Activated T-helper 1 cell treated with anti-CD3 and anti-CD28 coated beads, Interleukin-12 subunit alpha, Interleukin-12 subunit beta, Interleukin-2, Interleukin-4 antibody, amounts not matched to agents 30 ng/mL and 10 ng/mL and 1 ng/mL, durations not matched to agents 14 hours and 24 hours and 36 hours (primary cell): ENCODE measurements at regions not wholly inside any gene's neighbourhood (a gene's known extent, or its start where the extent isn't known, plus 50 kb on each side); places are given as distances from the start of the nearest gene placed in this dataset.
A peak's percentile ranks its signal among the peaks of the same experiment; 100 is the strongest.

ENCODE experiments used
- DNase-seq: peaks from one replicate; pipeline ENCODE4 v3.0.0; 2021; ENCODE audit warnings: low spot score
- H3K27ac Mint-ChIP-seq: one replicate; pipeline ENCODE4 v1.8.0; 2021; ENCODE audit warnings: mild to moderate bottlenecking, mixed read lengths
- H3K27me3 Mint-ChIP-seq: one replicate; pipeline ENCODE4 v1.8.0; 2022; ENCODE audit warnings: mild to moderate bottlenecking, moderate library complexity, mixed read lengths; ENCODE audit not compliant: insufficient read depth
- H3K36me3 Mint-ChIP-seq: one replicate; pipeline ENCODE4 v1.8.0; 2021; ENCODE audit warnings: low read depth, mixed read lengths
- H3K4me1 Mint-ChIP-seq: one replicate; pipeline ENCODE4 v1.8.0; 2021; ENCODE audit warnings: low read depth, mixed read lengths
- H3K4me3 Mint-ChIP-seq: one replicate; pipeline ENCODE4 v1.8.0; 2021; ENCODE audit warnings: mild to moderate bottlenecking, moderate library complexity, mixed read lengths
- H3K9me3 Mint-ChIP-seq: one replicate; pipeline ENCODE4 v1.8.0; 2021; ENCODE audit warnings: mixed read lengths
- intact Hi-C: fragments of 100-400 bp; cut with micrococcal nuclease; formaldehyde crosslinking; loops from one replicate; pipeline ENCODE4 v1.15.1; 2024

GRCh38 chr4:67371615-67372014 lies 173.7 kb downstream of the CENPC start:
- Mint-ChIP-seq H3K4me1 (no peaks in the 10 kb centered on the region), H3K27ac (no peak overlapping the region), H3K4me3 (no peak overlapping the region), H3K9me3 (no peaks in the 10 kb centered on the region), H3K27me3 (peaks cover 3% of the 10 kb centered on the region), H3K36me3 (no peaks in the 10 kb centered on the region)
- intact Hi-C loops: no loop called here
- no peak for DNase-seq

- Mint-ChIP-seq H3K27me3 (no peaks in the 10 kb centered on the region), H3K9me3 (no peaks in the 10 kb centered on the region), H3K27ac (no peak overlapping the region), H3K4me1 (no peaks in the 10 kb centered on the region), H3K4me3 (no peak overlapping the region), H3K36me3 (no peaks in the 10 kb centered on the region)
- intact Hi-C loops: no loop called here
- no peak for DNase-seq
These were observed 178.9 kb downstream of the CENPC start for GRCh38 chr4:67366311-67366861.

GRCh38 chr4:67365661-67366245 lies 179.6 kb downstream of the CENPC start:
- DNase-seq: no peak
- H3K9me3 Mint-ChIP-seq: no peaks in the 10 kb centered on the region

GRCh38 chr4:67355806-67356205 lies 189.5 kb downstream of the CENPC start:
- H3K27me3 Mint-ChIP-seq: no peaks in the 10 kb centered on the region
- DNase-seq: no peak
- intact Hi-C loops: no loop called here
- no peaks in the 10 kb centered on the region for H3K4me1 Mint-ChIP-seq
- no peak overlapping the region for H3K27ac Mint-ChIP-seq
- no peak overlapping the region for H3K4me3 Mint-ChIP-seq
- H3K36me3 Mint-ChIP-seq: no peaks in the 10 kb centered on the region
- H3K9me3 Mint-ChIP-seq: no peaks in the 10 kb centered on the region

More at GRCh38 chr4:67365661-67366245, 179.6 kb downstream of the CENPC start:
- H3K4me1 Mint-ChIP-seq: no peaks in the 10 kb centered on the region
- H3K4me3 Mint-ChIP-seq: no peak overlapping the region
- H3K27ac Mint-ChIP-seq: no peak overlapping the region
- intact Hi-C loops: no loop called here
- no peaks in the 10 kb centered on the region for H3K36me3 Mint-ChIP-seq
- H3K27me3 Mint-ChIP-seq: no peaks in the 10 kb centered on the region

GRCh38 chr4:67346654-67347053 lies 198.6 kb downstream of the CENPC start:
- intact Hi-C loops: no loop called here
- Mint-ChIP-seq H3K36me3 (no peaks in the 10 kb centered on the region), H3K4me3 (no peak overlapping the region), H3K27ac (no peak overlapping the region), H3K27me3 (no peaks in the 10 kb centered on the region), H3K4me1 (no peaks in the 10 kb centered on the region), H3K9me3 (no peaks in the 10 kb centered on the region)
- no peak for DNase-seq

- no peak for DNase-seq
- intact Hi-C loops: no loop called here
- Mint-ChIP-seq H3K4me3 (no peak overlapping the region), H3K9me3 (no peaks in the 10 kb centered on the region), H3K36me3 (no peaks in the 10 kb centered on the region), H3K27me3 (no peaks in the 10 kb centered on the region), H3K27ac (no peak overlapping the region), H3K4me1 (no peaks in the 10 kb centered on the region)
These were observed 200.5 kb downstream of the CENPC start for GRCh38 chr4:67344594-67345380.

- H3K27me3 Mint-ChIP-seq: no peaks in the 10 kb centered on the region
- H3K9me3 Mint-ChIP-seq: no peaks in the 10 kb centered on the region
- no peak overlapping the region for H3K27ac Mint-ChIP-seq
- H3K4me3 Mint-ChIP-seq: no peak overlapping the region
- no peaks in the 10 kb centered on the region for H3K4me1 Mint-ChIP-seq
- DNase-seq: no peak
- no peaks in the 10 kb centered on the region for H3K36me3 Mint-ChIP-seq
- intact Hi-C loops: no loop called here
These were observed 202.1 kb downstream of the CENPC start for GRCh38 chr4:67343199-67343598.

GRCh38 chr4:67342291-67342690 lies 203.0 kb downstream of the CENPC start:
- DNase-seq: no peak
- no peaks in the 10 kb centered on the region for H3K4me1 Mint-ChIP-seq
- no peaks in the 10 kb centered on the region for H3K9me3 Mint-ChIP-seq
- intact Hi-C loops: no loop called here
- no peak overlapping the region for H3K27ac Mint-ChIP-seq
- H3K36me3 Mint-ChIP-seq: no peaks in the 10 kb centered on the region
- H3K4me3 Mint-ChIP-seq: no peak overlapping the region
- no peaks in the 10 kb centered on the region for H3K27me3 Mint-ChIP-seq

GRCh38 chr4:67333664-67334063 lies 211.6 kb downstream of the CENPC start:
- H3K27me3 Mint-ChIP-seq: peaks cover 9% of the 10 kb centered on the region
- H3K36me3 Mint-ChIP-seq: no peaks in the 10 kb centered on the region
- H3K4me1 Mint-ChIP-seq: no peaks in the 10 kb centered on the region
- no peak overlapping the region for H3K27ac Mint-ChIP-seq
- no peak overlapping the region for H3K4me3 Mint-ChIP-seq
- intact Hi-C loops: no loop called here
- no peak for DNase-seq
- H3K9me3 Mint-ChIP-seq: no peaks in the 10 kb centered on the region

GRCh38 chr4:67332627-67333026 lies 212.7 kb downstream of the CENPC start:
- Mint-ChIP-seq H3K27me3 (peaks cover 9% of the 10 kb centered on the region), H3K36me3 (no peaks in the 10 kb centered on the region), H3K4me1 (peaks cover under 1% of the 10 kb centered on the region), H3K9me3 (no peaks in the 10 kb centered on the region), H3K4me3 (no peak overlapping the region), H3K27ac (no peak overlapping the region)
- intact Hi-C loops: no loop called here
- no peak for DNase-seq

- Mint-ChIP-seq H3K27ac (no peak overlapping the region), H3K4me3 (no peak overlapping the region), H3K36me3 (no peaks in the 10 kb centered on the region), H3K4me1 (peaks cover 5% of the 10 kb centered on the region), H3K9me3 (no peaks in the 10 kb centered on the region), H3K27me3 (peaks cover 7% of the 10 kb centered on the region)
- DNase-seq: no peak
- intact Hi-C loops: no loop called here
These were observed 216.9 kb downstream of the CENPC start for GRCh38 chr4:67328393-67328792.

- Mint-ChIP-seq H3K27ac (no peak overlapping the region), H3K27me3 (peaks cover 6% of the 10 kb centered on the region), H3K36me3 (no peaks in the 10 kb centered on the region), H3K9me3 (no peaks in the 10 kb centered on the region), H3K4me3 (no peak overlapping the region), H3K4me1 (peaks cover 5% of the 10 kb centered on the region)
- intact Hi-C loops: no loop called here
- no peak for DNase-seq
These were observed 217.4 kb downstream of the CENPC start for GRCh38 chr4:67328018-67328278.

- Mint-ChIP-seq H3K36me3 (no peaks in the 10 kb centered on the region), H3K27me3 (peaks cover 4% of the 10 kb centered on the region), H3K4me3 (no peak overlapping the region), H3K4me1 (peaks cover 5% of the 10 kb centered on the region), H3K9me3 (no peaks in the 10 kb centered on the region), H3K27ac (no peak overlapping the region)
- intact Hi-C loops: no loop called here
- peak; percentile 22 for DNase-seq
These were observed 217.9 kb downstream of the CENPC start for GRCh38 chr4:67327245-67328017.
